Central memory CD8-positive, alpha-beta T cell (primary cell): ENCODE measurements at regions not wholly inside any gene's neighbourhood (a gene's known extent, or its start where the extent isn't known, plus 50 kb on each side); places are given as distances from the start of the nearest gene placed in this dataset.
"Not testable (repeated sequence)": the region's sequence is repeated elsewhere in the genome, so short reads cannot be mapped to it uniquely, and the experiment has no call there.

Source experiments
- ATAC-seq: fragments of 150-1000 bp; cut with Tn5 transposase; replicated peaks from 2 replicates; pipeline ENCODE4 v1.10.0; 2022; ENCODE audit warnings: mild to moderate bottlenecking, moderate FRiP score, moderate number of reproducible peaks; ENCODE audit not compliant: poor library complexity, severe bottlenecking; ENCODE audit errors: extremely low read depth
- DNase-seq, 2 donors: peaks; one replicate each; pipeline ENCODE4 v3.0.0; 2021; ENCODE audit warnings: low spot score in 2 of 2
- H3K27ac Mint-ChIP-seq: one replicate; pipeline ENCODE4 v1.8.0; 2022; ENCODE audit warnings: low read depth, mild to moderate bottlenecking, moderate library complexity, mixed read lengths
- H3K27me3 Mint-ChIP-seq: one replicate; pipeline ENCODE4 v1.8.0; 2022; ENCODE audit warnings: mixed read lengths
- H3K36me3 Mint-ChIP-seq: one replicate; pipeline ENCODE4 v1.8.0; 2022; ENCODE audit warnings: mild to moderate bottlenecking, moderate library complexity, mixed read lengths; ENCODE audit not compliant: insufficient read depth
- H3K4me1 Mint-ChIP-seq: one replicate; pipeline ENCODE4 v1.8.0; 2022; ENCODE audit warnings: mixed read lengths
- H3K4me3 Mint-ChIP-seq: one replicate; pipeline ENCODE4 v1.8.0; 2022; ENCODE audit warnings: mild to moderate bottlenecking, moderate library complexity, mixed read lengths
- H3K9me3 Mint-ChIP-seq: one replicate; pipeline ENCODE4 v1.8.0; 2022; ENCODE audit warnings: mixed read lengths

GRCh38 chr7:38331853-38332595 lies 58.6 kb upstream of the TARP start:
- peaks cover 18% of the 10 kb centered on the region for H3K36me3 Mint-ChIP-seq
- not testable (repeated sequence) for ATAC-seq, H3K27me3 Mint-ChIP-seq, DNase-seq, H3K9me3 Mint-ChIP-seq
- H3K4me1 Mint-ChIP-seq = peaks cover 70% of the 10 kb centered on the region
- H3K27ac Mint-ChIP-seq = peak overlapping the region; percentile 81
- peak overlapping the region; percentile 84 for H3K4me3 Mint-ChIP-seq

GRCh38 chr7:38330861-38331621 lies 57.6 kb upstream of the TARP start:
- peak overlapping the region; percentile 84 for H3K4me3 Mint-ChIP-seq
- DNase-seq = no peak

DNA sequence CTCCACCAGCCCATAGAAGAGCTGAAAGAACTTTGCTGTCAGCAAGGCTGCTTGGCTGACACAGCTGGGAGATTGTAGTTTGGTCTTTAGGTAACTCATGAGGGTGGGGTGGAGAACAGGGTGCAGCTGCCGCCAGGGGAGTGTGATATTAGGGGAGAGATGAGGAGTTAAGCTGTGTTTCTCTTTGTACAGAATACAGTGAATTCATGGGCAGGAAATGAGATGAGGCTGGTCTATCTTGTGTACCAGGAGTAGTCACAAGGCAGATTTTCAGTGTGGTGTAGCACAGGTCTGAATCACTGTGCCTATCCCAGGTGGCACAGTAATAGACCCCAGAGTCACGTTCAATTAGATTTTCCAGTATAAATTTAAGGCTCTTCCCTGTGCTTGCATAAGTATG lies 56.6 kb upstream of the TARP start:
- Mint-ChIP-seq H3K36me3 (peaks cover 20% of the 10 kb centered on the region), H3K27ac (peak overlapping the region; percentile 81), H3K4me1 (peaks cover 57% of the 10 kb centered on the region), H3K4me3 (peak overlapping the region; percentile 84), H3K27me3 (no peaks in the 10 kb centered on the region), H3K9me3 (no peaks in the 10 kb centered on the region)
- ATAC-seq (peak; percentile 50), DNase-seq (no peak)

More at GRCh38 chr7:38330861-38331621, 57.6 kb upstream of the TARP start:
- ATAC-seq = peak; percentile 69
- Mint-ChIP-seq H3K9me3 (no peaks in the 10 kb centered on the region), H3K4me1 (peaks cover 67% of the 10 kb centered on the region), H3K27me3 (no peaks in the 10 kb centered on the region), H3K36me3 (peaks cover 20% of the 10 kb centered on the region), H3K27ac (peak overlapping the region; percentile 81)

- H3K4me1 Mint-ChIP-seq = peaks cover 50% of the 10 kb centered on the region
- no peaks in the 10 kb centered on the region for H3K9me3 Mint-ChIP-seq
These were observed 55.9 kb upstream of the TARP start for GRCh38 chr7:38329340-38329739.

GRCh38 chr7:38328814-38329213 lies 55.4 kb upstream of the TARP start:
- Mint-ChIP-seq H3K27me3 (no peaks in the 10 kb centered on the region), H3K27ac (no peak overlapping the region), H3K36me3 (peaks cover 18% of the 10 kb centered on the region), H3K4me3 (no peak overlapping the region), H3K4me1 (peaks cover 45% of the 10 kb centered on the region), H3K9me3 (no peaks in the 10 kb centered on the region)
- ATAC-seq = no peak
- no peak for DNase-seq

More at GRCh38 chr7:38329340-38329739, 55.9 kb upstream of the TARP start:
- Mint-ChIP-seq H3K27ac (no peak overlapping the region), H3K4me3 (no peak overlapping the region), H3K36me3 (peaks cover 20% of the 10 kb centered on the region), H3K27me3 (no peaks in the 10 kb centered on the region)
- DNase-seq = no peak
- ATAC-seq = no peak

- peaks cover 48% of the 10 kb centered on the region for H3K4me1 Mint-ChIP-seq
- H3K9me3 Mint-ChIP-seq = no peaks in the 10 kb centered on the region
- no peaks in the 10 kb centered on the region for H3K27me3 Mint-ChIP-seq
- H3K27ac Mint-ChIP-seq = no peak overlapping the region
- peaks cover 18% of the 10 kb centered on the region for H3K36me3 Mint-ChIP-seq
- peak overlapping the region; percentile 49 for H3K4me3 Mint-ChIP-seq
- DNase-seq (no peak), ATAC-seq (no peak)
These were observed 54.2 kb upstream of the TARP start for GRCh38 chr7:38327637-38328036.
